GM23338 (cell line): ENCODE measurements at regions not wholly inside any gene's neighbourhood (a gene's known extent, or its start where the extent isn't known, plus 50 kb on each side); places are given as distances from the start of the nearest gene placed in this dataset.

Experiments used
- ATAC-seq: fragments of 200-7000 bp; cut with Tn5 transposase; 3 replicates; pipeline ENCODE4 v1.9.1; 2020
- DNase-seq: peaks from one replicate; pipeline ENCODE4 v3.0.0-alpha.2; 2015; ENCODE audit warnings: low spot score
- H2AFZ ChIP-seq: fragments of 200-600 bp; sonication (generic); 2 replicates; pipeline ENCODE4 v1.8.0; 2016; ENCODE audit warnings: antibody characterized with exemption, mild to moderate bottlenecking, moderate library complexity
- H3F3A ChIP-seq: fragments of 200-600 bp; sonication (generic); replicated peaks from 2 replicates; pipeline ENCODE4 v1.8.0; 2017; ENCODE audit warnings: antibody characterized with exemption, mixed run types, low read depth
- H3K27ac ChIP-seq: fragments of 200-600 bp; sonication (generic); 2 replicates; pipeline ENCODE4 v1.6.1; 2016; ENCODE audit warnings: low read depth
- H3K27me3 ChIP-seq: fragments of 200-600 bp; sonication (generic); 2 replicates; pipeline ENCODE4 v1.8.0; 2016; ENCODE audit warnings: mild to moderate bottlenecking, mixed run types, moderate library complexity; ENCODE audit not compliant: insufficient read depth
- H3K36me3 ChIP-seq: fragments of 200-600 bp; sonication (generic); 2 replicates; pipeline ENCODE4 v1.8.0; 2016; ENCODE audit warnings: mild to moderate bottlenecking; ENCODE audit not compliant: insufficient read depth
- H3K4me1 ChIP-seq: fragments of 200-600 bp; sonication (generic); 2 replicates; pipeline ENCODE4 v1.8.0; 2016; ENCODE audit warnings: mild to moderate bottlenecking, moderate library complexity; ENCODE audit not compliant: insufficient read depth
- H3K4me2 ChIP-seq: fragments of 200-600 bp; sonication (generic); 2 replicates; pipeline ENCODE4 v1.7.1; 2017; ENCODE audit warnings: mixed run types
- H3K4me3 ChIP-seq: fragments of 200-600 bp; sonication (generic); 2 replicates; pipeline ENCODE4 v1.6.1; 2016; ENCODE audit warnings: mixed run types
- H3K79me2 ChIP-seq: fragments of 200-600 bp; sonication (generic); replicated peaks from 2 replicates; pipeline ENCODE4 v1.8.0; 2017; ENCODE audit warnings: mild to moderate bottlenecking; ENCODE audit not compliant: insufficient read depth
- H3K9me2 ChIP-seq: fragments of 200-600 bp; sonication (generic); 2 replicates; pipeline ENCODE4 v1.8.0; 2017; ENCODE audit not compliant: insufficient read depth
- H4K20me1 ChIP-seq: fragments of 200-600 bp; sonication (generic); replicated peaks from 2 replicates; pipeline ENCODE4 v1.8.0; 2017; ENCODE audit warnings: mild to moderate bottlenecking; ENCODE audit not compliant: insufficient read depth
- H3K27ac Mint-ChIP-seq: 2 replicates; pipeline ENCODE4 v1.8.0; 2020; ENCODE audit warnings: inconsistent platforms, mild to moderate bottlenecking, moderate library complexity, mixed read lengths
- H3K27me3 Mint-ChIP-seq: 3 replicates; pipeline ENCODE4 v1.8.0; 2022; ENCODE audit warnings: low read depth, mild to moderate bottlenecking, moderate library complexity, mixed read lengths, inconsistent platforms; ENCODE audit not compliant: insufficient read depth, poor library complexity
- H3K36me3 Mint-ChIP-seq: 3 replicates; pipeline ENCODE4 v1.8.0; 2021; ENCODE audit warnings: low read depth, mild to moderate bottlenecking, inconsistent platforms, moderate library complexity, mixed read lengths
- H3K4me1 Mint-ChIP-seq: 3 replicates; pipeline ENCODE4 v1.8.0; 2020; ENCODE audit warnings: mild to moderate bottlenecking, inconsistent platforms, mixed read lengths
- H3K4me3 Mint-ChIP-seq: 3 replicates; pipeline ENCODE4 v1.8.0; 2021; ENCODE audit warnings: moderate library complexity, mild to moderate bottlenecking, inconsistent platforms, mixed read lengths
- H3K9me3 Mint-ChIP-seq: 3 replicates; pipeline ENCODE4 v1.8.0; 2020; ENCODE audit warnings: moderate library complexity, mild to moderate bottlenecking, inconsistent platforms, mixed read lengths
- CREB1 ChIP-seq: fragments of 250-450 bp; sonication (Bioruptor Pico); IDR thresholded peaks from 2 replicates; pipeline ENCODE4 v1.5.0; 2020; ENCODE audit warnings: low read depth, mild to moderate bottlenecking, moderate library complexity
- CTCF ChIP-seq, 2 experiments: fragments of 200-600 bp in 1 of 2; sonication (generic) in 1 of 2; conservative IDR thresholded peaks; 2 replicates each; pipeline versions ENCODE4 v1.5.1 to v1.6.1; 2016 to 2017; ENCODE audit warnings: antibody characterized with exemption in 2 of 2, low read depth in 2 of 2, mild to moderate bottlenecking in 2 of 2, moderate library complexity in 1 of 2
- EZH2 ChIP-seq: fragments of 200-600 bp; sonication (generic); IDR thresholded peaks from one replicate; pipeline ENCODE4 v1.8.0; 2017; ENCODE audit warnings: antibody characterized with exemption, mild to moderate bottlenecking, low read depth; ENCODE audit not compliant: unreplicated experiment
- EZH2phosphoT487 ChIP-seq: fragments of 200-600 bp; sonication (generic); IDR thresholded peaks from one replicate; pipeline ENCODE4 v1.8.1; 2018; ENCODE audit warnings: antibody characterized with exemption; ENCODE audit not compliant: unreplicated experiment
- NANOG ChIP-seq: IDR thresholded peaks from 2 replicates; pipeline ENCODE4 v1.6.1; 2016; ENCODE audit warnings: antibody characterized with exemption, borderline replicate concordance
- REST ChIP-seq: IDR thresholded peaks from one replicate; pipeline ENCODE4 v1.6.1; 2018; ENCODE audit warnings: antibody characterized with exemption; ENCODE audit not compliant: unreplicated experiment
- STAT1 ChIP-seq: IDR thresholded peaks from one replicate; pipeline ENCODE4 v1.6.1; 2016; ENCODE audit warnings: antibody characterized with exemption; ENCODE audit not compliant: unreplicated experiment
- ZNF114 ChIP-seq: fragments of 250-450 bp; sonication (Bioruptor Pico); IDR thresholded peaks from 2 replicates; pipeline ENCODE4 v1.5.0; 2020; ENCODE audit warnings: mild to moderate bottlenecking, moderate library complexity
- ZNF462 ChIP-seq: fragments of 250-450 bp; sonication (Bioruptor Pico); IDR thresholded peaks from 2 replicates; pipeline ENCODE4 v1.5.0; 2020; ENCODE audit warnings: mild to moderate bottlenecking, moderate library complexity

GRCh38 chr11:72523991-72524390 is 89.7 kb upstream of the CLPB start (continued):
- TF ChIP-seq ZNF114 (CRISPR knock-in tag) (no peak), CREB1 (CRISPR knock-in tag) (no peak), CTCF (conservative IDR thresholded peaks at IDR 0.05; ENCODE audit: low read depth in 2 of 2) (no peak)

- no peak for ATAC-seq
- H2AFZ ChIP-seq: no peak overlapping the region
- TF ChIP-seq ZNF462 (CRISPR knock-in tag) (no peak), STAT1 (no peak), CREB1 (CRISPR knock-in tag) (no peak), NANOG (no peak), EZH2phosphoT487 (no peak), EZH2 (no peak), REST (no peak), CTCF (conservative IDR thresholded peaks at IDR 0.05; ENCODE audit: low read depth in 2 of 2) (no peak)
These were observed 87.9 kb upstream of the CLPB start for GRCh38 chr11:72522186-72522585.

More at GRCh38 chr11:72522186-72522585, 87.9 kb upstream of the CLPB start:
- peaks cover 4% of the 10 kb centered on the region; the same call in 1 of the 3 replicates for H3K4me1 Mint-ChIP-seq
- H3K36me3 Mint-ChIP-seq: no peaks in the 10 kb centered on the region
- H3F3A ChIP-seq: no peaks in the 10 kb centered on the region
- no peak overlapping the region for H3K27ac Mint-ChIP-seq
- no peak overlapping the region for H3K4me2 ChIP-seq
- no peaks in the 10 kb centered on the region for H3K36me3 ChIP-seq
- DNase-seq: no peak
- no peaks in the 10 kb centered on the region for H3K27me3 ChIP-seq
- H3K4me3 ChIP-seq: no peak overlapping the region
- no peaks in the 10 kb centered on the region for H3K9me2 ChIP-seq
- H3K9me3 Mint-ChIP-seq: no peaks in the 10 kb centered on the region; the same call in 2 of the 3 replicates
- H3K27me3 Mint-ChIP-seq: peaks cover 9% of the 10 kb centered on the region
- no peaks in the 10 kb centered on the region for H3K79me2 ChIP-seq
- no peak overlapping the region for H3K4me3 Mint-ChIP-seq
- no peaks in the 10 kb centered on the region for H4K20me1 ChIP-seq
- H3K27ac ChIP-seq: no peak overlapping the region
- no peaks in the 10 kb centered on the region; the same call in 1 of the 2 replicates for H3K4me1 ChIP-seq
